Hepatocyte (in vitro differentiated cells): ENCODE measurements at regions not wholly inside any gene's neighbourhood (a gene's known extent, or its start where the extent isn't known, plus 50 kb on each side); places are given as distances from the start of the nearest gene placed in this dataset.
A peak's percentile ranks its signal among the peaks of the same experiment; 100 is the strongest.

Experiments
- DNase-seq: peaks from one replicate; pipeline ENCODE4 v3.0.0-alpha.2; 2016; ENCODE audit warnings: low spot score
- H2AFZ ChIP-seq: fragments of 200-600 bp; sonication (generic); 2 replicates; pipeline ENCODE4 v1.6.0; 2016; ENCODE audit warnings: antibody characterized with exemption, mild to moderate bottlenecking
- H3K27ac ChIP-seq: fragments of 200-600 bp; sonication (generic); 2 replicates; pipeline ENCODE4 v1.5.1; 2016; ENCODE audit warnings: mild to moderate bottlenecking
- H3K27me3 ChIP-seq: fragments of 200-600 bp; sonication (generic); 2 replicates; pipeline ENCODE4 v1.6.1; 2016
- H3K36me3 ChIP-seq: fragments of 200-600 bp; sonication (generic); replicated peaks from 2 replicates; pipeline ENCODE4 v1.5.1; 2016; ENCODE audit warnings: low read depth; ENCODE audit not compliant: insufficient read depth
- H3K4me1 ChIP-seq: fragments of 200-600 bp; sonication (generic); 2 replicates; pipeline ENCODE4 v1.5.1; 2016; ENCODE audit warnings: mild to moderate bottlenecking, moderate library complexity; ENCODE audit not compliant: insufficient read depth
- H3K4me2 ChIP-seq: fragments of 200-600 bp; sonication (generic); 2 replicates; pipeline ENCODE4 v1.6.0; 2016
- H3K4me3 ChIP-seq: fragments of 200-600 bp; sonication (generic); 2 replicates; pipeline ENCODE4 v1.5.1; 2016; ENCODE audit warnings: mild to moderate bottlenecking
- H3K79me2 ChIP-seq: fragments of 200-600 bp; sonication (generic); 2 replicates; pipeline ENCODE4 v1.6.0; 2017; ENCODE audit warnings: mild to moderate bottlenecking
- H3K9me2 ChIP-seq: fragments of 200-600 bp; sonication (generic); replicated peaks from 2 replicates; pipeline ENCODE4 v1.6.0; 2017; ENCODE audit warnings: mild to moderate bottlenecking; ENCODE audit not compliant: insufficient read depth
- H3K9me3 ChIP-seq: fragments of 200-600 bp; sonication (generic); 2 replicates; pipeline ENCODE4 v1.5.1; 2016; ENCODE audit warnings: low read depth, mild to moderate bottlenecking
- H4K20me1 ChIP-seq: fragments of 200-600 bp; sonication (generic); 2 replicates; pipeline ENCODE4 v1.6.0; 2016; ENCODE audit warnings: mild to moderate bottlenecking; ENCODE audit not compliant: insufficient read depth, poor library complexity, severe bottlenecking
- EZH2 ChIP-seq: fragments of 200-600 bp; sonication (generic); IDR thresholded peaks from 2 replicates; pipeline ENCODE4 v1.6.1; 2016; ENCODE audit warnings: antibody characterized with exemption, mild to moderate bottlenecking, borderline replicate concordance
- EZH2phosphoT487 ChIP-seq: fragments of 200-600 bp; sonication (generic); IDR thresholded peaks from one replicate; pipeline ENCODE4 v1.6.1; 2018; ENCODE audit warnings: antibody characterized with exemption, mild to moderate bottlenecking, low read depth, moderate library complexity; ENCODE audit not compliant: unreplicated experiment, severe bottlenecking
- WGBS: methylation state at CpG from one replicate; pipeline ENCODE4 v1.1.6; 2016; ENCODE audit warnings: low lambda C conversion rate; ENCODE audit errors: missing lambda C conversion rate; 5-methylcytosine and 5-hydroxymethylcytosine counted together
- TF ChIP-seq, protein P1 (sequence below): fragments of 200-600 bp; sonication (generic); IDR thresholded peaks from 2 replicates; pipeline ENCODE4 v1.5.1; 2016; ENCODE audit warnings: antibody characterized with exemption, mild to moderate bottlenecking; ENCODE audit not compliant: poor library complexity

DNA sequence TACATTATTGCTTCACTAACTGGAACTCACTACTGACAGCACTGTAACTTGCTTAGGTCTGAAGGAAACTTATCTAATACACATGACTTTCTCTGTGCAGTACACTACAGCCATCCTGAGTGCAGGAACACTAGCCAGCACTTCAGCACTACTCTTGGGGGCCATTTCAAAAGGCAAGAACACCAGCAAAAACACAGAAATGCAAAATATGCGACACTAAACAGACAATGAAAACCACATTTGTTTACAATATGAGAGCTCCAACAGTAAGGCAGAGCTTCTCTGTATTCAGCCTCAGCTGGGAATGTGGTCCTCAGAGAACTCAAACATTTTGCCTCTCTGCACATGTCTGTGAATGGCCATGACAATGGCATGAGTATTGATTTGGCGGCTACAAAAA lies 109.6 kb downstream of the ARRDC4 start:
- no peak for TF ChIP-seq EZH2phosphoT487
- no peak for TF ChIP-seq EZH2
- TF ChIP-seq, protein P1, sequence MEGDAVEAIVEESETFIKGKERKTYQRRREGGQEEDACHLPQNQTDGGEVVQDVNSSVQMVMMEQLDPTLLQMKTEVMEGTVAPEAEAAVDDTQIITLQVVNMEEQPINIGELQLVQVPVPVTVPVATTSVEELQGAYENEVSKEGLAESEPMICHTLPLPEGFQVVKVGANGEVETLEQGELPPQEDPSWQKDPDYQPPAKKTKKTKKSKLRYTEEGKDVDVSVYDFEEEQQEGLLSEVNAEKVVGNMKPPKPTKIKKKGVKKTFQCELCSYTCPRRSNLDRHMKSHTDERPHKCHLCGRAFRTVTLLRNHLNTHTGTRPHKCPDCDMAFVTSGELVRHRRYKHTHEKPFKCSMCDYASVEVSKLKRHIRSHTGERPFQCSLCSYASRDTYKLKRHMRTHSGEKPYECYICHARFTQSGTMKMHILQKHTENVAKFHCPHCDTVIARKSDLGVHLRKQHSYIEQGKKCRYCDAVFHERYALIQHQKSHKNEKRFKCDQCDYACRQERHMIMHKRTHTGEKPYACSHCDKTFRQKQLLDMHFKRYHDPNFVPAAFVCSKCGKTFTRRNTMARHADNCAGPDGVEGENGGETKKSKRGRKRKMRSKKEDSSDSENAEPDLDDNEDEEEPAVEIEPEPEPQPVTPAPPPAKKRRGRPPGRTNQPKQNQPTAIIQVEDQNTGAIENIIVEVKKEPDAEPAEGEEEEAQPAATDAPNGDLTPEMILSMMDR, result no peak
- no peaks in the 10 kb centered on the region for H3K27me3 ChIP-seq
- DNase-seq, result no peak
- H3K9me2 ChIP-seq, result no peaks in the 10 kb centered on the region
- H4K20me1 ChIP-seq, result no peaks in the 10 kb centered on the region
- WGBS, result 89% methylated on average over 2 of the region's 2 CpGs
- H3K79me2 ChIP-seq, result no peaks in the 10 kb centered on the region
- no peaks in the 10 kb centered on the region for H3K9me3 ChIP-seq
- no peak overlapping the region for H2AFZ ChIP-seq
- no peaks in the 10 kb centered on the region for H3K4me1 ChIP-seq
- H3K4me3 ChIP-seq, result no peak overlapping the region
- no peak overlapping the region for H3K27ac ChIP-seq
- H3K4me2 ChIP-seq, result no peak overlapping the region
- H3K36me3 ChIP-seq, result no peaks in the 10 kb centered on the region

DNA sequence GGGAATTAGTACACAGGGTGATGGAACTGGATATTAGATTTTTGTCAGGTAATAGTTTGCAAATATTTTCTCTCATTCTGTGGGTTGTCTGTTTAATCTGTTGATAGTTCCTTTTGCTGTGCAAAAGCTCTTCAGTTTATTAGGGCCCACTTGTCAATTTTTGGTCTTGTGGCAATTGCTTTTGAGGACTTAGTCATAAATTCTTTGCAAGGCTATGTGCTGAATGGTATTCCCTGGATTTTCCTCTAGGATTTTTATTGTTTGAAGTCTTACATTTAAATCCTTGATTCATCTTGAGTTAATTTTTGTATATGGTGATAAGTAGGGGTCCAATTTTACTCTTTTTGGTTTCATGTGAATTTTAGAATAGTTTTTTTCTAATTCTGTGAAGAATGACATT lies 111.3 kb downstream of the ARRDC4 start:
- Histone ChIP-seq H3K4me2 (no peak overlapping the region), H4K20me1 (no peaks in the 10 kb centered on the region)
- TF ChIP-seq EZH2phosphoT487 (no peak), EZH2 (no peak)

DNA sequence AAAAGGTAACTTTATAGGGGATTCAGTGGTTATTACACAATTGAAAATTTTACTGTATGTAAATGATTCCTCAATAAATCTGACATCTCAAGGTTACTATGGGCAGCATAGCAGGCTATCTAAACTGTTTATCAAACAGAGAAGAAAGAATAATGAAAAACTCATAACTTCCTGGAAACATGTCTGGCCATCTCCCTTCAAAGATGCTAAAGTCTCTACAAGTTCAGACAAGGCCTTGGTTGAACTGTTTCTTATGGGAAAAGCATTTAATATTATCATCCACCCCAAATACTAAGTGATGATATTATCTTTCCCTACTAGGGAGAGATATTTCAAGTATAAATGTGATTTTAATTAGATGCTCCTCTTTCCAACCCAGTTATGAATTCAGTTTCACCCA lies 114.9 kb downstream of the ARRDC4 start:
- H4K20me1 ChIP-seq, result no peaks in the 10 kb centered on the region
- no peak overlapping the region for H3K4me3 ChIP-seq
- peaks cover 5% of the 10 kb centered on the region for H3K4me1 ChIP-seq
- no peaks in the 10 kb centered on the region for H3K79me2 ChIP-seq
- no peak overlapping the region for H2AFZ ChIP-seq
- no peak overlapping the region for H3K27ac ChIP-seq
- H3K36me3 ChIP-seq, result no peaks in the 10 kb centered on the region
- H3K27me3 ChIP-seq, result no peaks in the 10 kb centered on the region
- DNase-seq, result no peak
- no peaks in the 10 kb centered on the region for H3K9me3 ChIP-seq
- H3K9me2 ChIP-seq, result no peaks in the 10 kb centered on the region
- TF ChIP-seq, protein P1, result no peak
- no peak for TF ChIP-seq EZH2
- no peak for TF ChIP-seq EZH2phosphoT487
- H3K4me2 ChIP-seq, result no peak overlapping the region

More for the DNA sequence above, 111.3 kb downstream of the ARRDC4 start:
- no peak for DNase-seq
- Histone ChIP-seq H3K9me2 (no peaks in the 10 kb centered on the region), H3K9me3 (no peaks in the 10 kb centered on the region), H3K27ac (no peak overlapping the region), H3K36me3 (no peaks in the 10 kb centered on the region), H2AFZ (no peak overlapping the region), H3K4me1 (peaks cover 5% of the 10 kb centered on the region), H3K27me3 (no peaks in the 10 kb centered on the region), H3K79me2 (no peaks in the 10 kb centered on the region), H3K4me3 (no peak overlapping the region)

DNA sequence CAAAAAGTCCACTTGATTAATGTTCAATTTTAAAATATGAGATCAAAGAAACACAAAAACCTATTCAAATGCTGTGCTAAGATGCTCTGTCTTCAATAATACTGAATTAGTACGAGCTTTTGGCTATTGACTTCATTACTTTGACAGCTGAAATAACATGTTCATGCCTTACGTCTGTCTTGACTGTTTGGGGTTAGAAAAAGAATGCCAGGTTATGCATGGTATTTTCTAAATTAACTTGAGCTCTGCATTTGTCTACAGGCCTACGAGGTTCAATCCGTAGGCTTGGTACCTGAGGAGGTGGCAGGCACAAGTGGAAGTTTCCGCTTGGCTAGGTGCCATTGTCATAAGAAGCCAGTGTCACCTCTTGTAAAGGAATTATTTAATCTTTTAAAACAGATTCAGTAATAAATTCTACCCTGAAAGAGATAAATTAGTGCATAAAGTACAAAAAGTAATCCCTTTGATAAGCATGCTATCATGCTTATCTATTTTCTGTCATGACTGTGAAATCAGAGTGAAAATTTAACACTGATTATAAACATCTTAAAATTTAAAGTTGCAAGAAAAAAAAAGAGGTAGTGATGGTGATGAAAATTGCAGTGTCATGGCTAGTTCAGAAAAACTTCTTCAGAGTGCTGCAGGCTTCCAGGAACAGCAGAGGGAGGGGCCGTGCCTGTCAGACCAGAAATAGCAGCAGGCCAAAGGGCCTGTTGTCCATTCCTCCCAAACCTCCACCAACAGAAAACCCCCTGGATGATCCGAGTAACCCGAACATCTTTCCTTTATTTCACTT lies 115.7 kb downstream of the ARRDC4 start:
- Histone ChIP-seq H3K27ac (no peak overlapping the region), H3K9me2 (no peaks in the 10 kb centered on the region), H3K4me2 (no peak overlapping the region), H3K9me3 (no peaks in the 10 kb centered on the region), H3K27me3 (no peaks in the 10 kb centered on the region), H3K79me2 (no peaks in the 10 kb centered on the region), H3K4me1 (peaks cover 5% of the 10 kb centered on the region), H4K20me1 (no peaks in the 10 kb centered on the region), H3K36me3 (no peaks in the 10 kb centered on the region), H2AFZ (no peak overlapping the region), H3K4me3 (no peak overlapping the region)
- TF ChIP-seq EZH2phosphoT487 (no peak), EZH2 (no peak)
- TF ChIP-seq, protein P1, result no peak
- peak; percentile 28 for DNase-seq
- 66% methylated on average over 8 of the region's 8 CpGs for WGBS
